ENCODE measurements at regions not wholly inside any gene's neighbourhood (a gene's known extent, or its start where the extent isn't known, plus 50 kb on each side); places are given as distances from the start of the nearest gene placed in this dataset.

- Histone ChIP-seq H3K14ac (ENCODE audit: low read length in 2 of 2) (no peak overlapping the region), H3K4me3 (ENCODE audit: insufficient read depth in 1 of 2, low read depth in 1 of 2, low read length in 2 of 2) (no peak overlapping the region), H2AK5ac (ENCODE audit: low read length, severe bottlenecking) (no peak overlapping the region), H3K4me2 (ENCODE audit: low read length, poor library complexity, severe bottlenecking) (no peak overlapping the region), H3K27me3 (ENCODE audit: control insufficient read depth in 1 of 2, insufficient read depth in 1 of 2, low read length in 2 of 2) (no peaks in the 10 kb centered on the region), H3K23ac (ENCODE audit: low read length in 2 of 2) (no peak overlapping the region), H2BK5ac (ENCODE audit: low read depth, low read length, poor library complexity, severe bottlenecking) (no peak overlapping the region), H3K9me3 (ENCODE audit: control insufficient read depth, low read length) (no peaks in the 10 kb centered on the region), H3K9ac (ENCODE audit: low read length) (no peak overlapping the region), H3K4me1 (ENCODE audit: control insufficient read depth, insufficient read depth, low read depth, low read length) (no peaks in the 10 kb centered on the region), H2BK12ac (ENCODE audit: low read length in 2 of 2) (no peak overlapping the region), H3K18ac (ENCODE audit: low read depth in 1 of 2, low read length in 2 of 2) (no peak overlapping the region), H4K8ac (ENCODE audit: low read length) (no peak overlapping the region), H2BK120ac (ENCODE audit: low read depth, low read length) (no peak overlapping the region), H3K79me1 (replicated peaks; ENCODE audit: low read length, poor library complexity, severe bottlenecking) (no peaks in the 10 kb centered on the region), H3K27ac (ENCODE audit: low read length, poor library complexity, severe bottlenecking) (no peak overlapping the region), H2AFZ (ENCODE audit: low read depth, low read length) (no peak overlapping the region), H3K36me3 (ENCODE audit: control insufficient read depth in 1 of 2, insufficient read depth in 2 of 2, low read depth in 1 of 2, low read length in 2 of 2) (no peaks in the 10 kb centered on the region), H4K91ac (ENCODE audit: low read length) (no peak overlapping the region), H2BK15ac (ENCODE audit: low read depth, poor library complexity, severe bottlenecking) (no peak overlapping the region), H3K4ac (ENCODE audit: low read depth in 1 of 2, low read length in 2 of 2) (no peak overlapping the region)
- no CpG with 5 or more reads among the region's 1 CpG for WGBS
- DNase-seq = no peak
Measured at GRCh38 chr6:103617642-103618041, 1242.1 kb downstream of the HACE1 start.

DNA sequence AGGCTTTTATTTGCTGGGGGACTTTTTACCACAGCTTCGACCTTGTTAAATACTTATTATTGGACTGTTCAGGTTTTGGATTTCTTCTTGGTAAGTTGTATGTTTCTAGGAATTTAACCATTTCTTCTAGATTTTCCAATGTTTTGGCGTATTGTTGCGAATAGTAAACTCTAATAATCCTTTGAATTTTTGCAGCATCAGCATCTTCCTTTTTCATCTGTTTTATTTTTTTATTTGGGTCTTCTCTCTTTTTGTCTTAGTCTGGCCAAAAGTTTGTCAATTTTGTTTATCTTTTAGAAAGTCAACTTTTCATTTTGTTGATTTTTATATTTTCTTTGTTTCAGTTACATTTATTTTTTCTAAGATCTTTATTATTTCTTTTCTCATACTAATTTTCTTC, 1272.0 kb downstream of the HACE1 start:
- WGBS = 75% methylated on average over 3 of the region's 3 CpGs
- Histone ChIP-seq H3K27me3 (ENCODE audit: control insufficient read depth in 1 of 2, insufficient read depth in 1 of 2, low read length in 2 of 2) (no peaks in the 10 kb centered on the region), H3K4me2 (ENCODE audit: low read length, poor library complexity, severe bottlenecking) (no peak overlapping the region), H3K9me3 (ENCODE audit: control insufficient read depth, low read length) (peaks cover 7% of the 10 kb centered on the region), H2AK5ac (ENCODE audit: low read length, severe bottlenecking) (no peak overlapping the region), H2BK12ac (ENCODE audit: low read length in 2 of 2) (no peak overlapping the region), H2AFZ (ENCODE audit: low read depth, low read length) (no peak overlapping the region), H3K9ac (ENCODE audit: low read length) (no peak overlapping the region), H4K8ac (ENCODE audit: low read length) (no peak overlapping the region), H3K4me1 (ENCODE audit: control insufficient read depth, insufficient read depth, low read depth, low read length) (no peaks in the 10 kb centered on the region), H4K91ac (ENCODE audit: low read length) (no peak overlapping the region), H2BK120ac (ENCODE audit: low read depth, low read length) (no peak overlapping the region), H3K36me3 (ENCODE audit: control insufficient read depth in 1 of 2, insufficient read depth in 2 of 2, low read depth in 1 of 2, low read length in 2 of 2) (no peaks in the 10 kb centered on the region), H3K4ac (ENCODE audit: low read depth in 1 of 2, low read length in 2 of 2) (no peak overlapping the region), H3K4me3 (ENCODE audit: insufficient read depth in 1 of 2, low read depth in 1 of 2, low read length in 2 of 2) (no peak overlapping the region), H3K27ac (ENCODE audit: low read length, poor library complexity, severe bottlenecking) (no peak overlapping the region), H2BK5ac (ENCODE audit: low read depth, low read length, poor library complexity, severe bottlenecking) (no peak overlapping the region), H3K23ac (ENCODE audit: low read length in 2 of 2) (no peak overlapping the region), H2BK15ac (ENCODE audit: low read depth, poor library complexity, severe bottlenecking) (no peak overlapping the region), H3K14ac (ENCODE audit: low read length in 2 of 2) (no peak overlapping the region), H3K18ac (ENCODE audit: low read depth in 1 of 2, low read length in 2 of 2) (no peak overlapping the region), H3K79me1 (replicated peaks; ENCODE audit: low read length, poor library complexity, severe bottlenecking) (no peaks in the 10 kb centered on the region)
- DNase-seq = no peak

GRCh38 chr6:103578115-103578514, 1281.6 kb downstream of the HACE1 start:
- no peak overlapping the region for H3K27ac ChIP-seq (ENCODE audit: low read length, poor library complexity, severe bottlenecking)
- H2BK120ac ChIP-seq (ENCODE audit: low read depth, low read length) = no peak overlapping the region
- H3K4me1 ChIP-seq (ENCODE audit: control insufficient read depth, insufficient read depth, low read depth, low read length) = no peaks in the 10 kb centered on the region
- H3K79me1 ChIP-seq (replicated peaks; ENCODE audit: low read length, poor library complexity, severe bottlenecking) = no peaks in the 10 kb centered on the region
- no peak overlapping the region for H4K91ac ChIP-seq (ENCODE audit: low read length)
- no peak overlapping the region for H4K8ac ChIP-seq (ENCODE audit: low read length)
- H2BK15ac ChIP-seq (ENCODE audit: low read depth, poor library complexity, severe bottlenecking) = no peak overlapping the region
- H2AFZ ChIP-seq (ENCODE audit: low read depth, low read length) = no peak overlapping the region
- no peak overlapping the region for H3K23ac ChIP-seq (ENCODE audit: low read length in 2 of 2)
- H3K9ac ChIP-seq (ENCODE audit: low read length) = no peak overlapping the region
- H3K14ac ChIP-seq (ENCODE audit: low read length in 2 of 2) = no peak overlapping the region
- no peaks in the 10 kb centered on the region for H3K36me3 ChIP-seq (ENCODE audit: control insufficient read depth in 1 of 2, insufficient read depth in 2 of 2, low read depth in 1 of 2, low read length in 2 of 2)
- H3K9me3 ChIP-seq (ENCODE audit: control insufficient read depth, low read length) = peaks cover 13% of the 10 kb centered on the region
- no peak overlapping the region for H2BK5ac ChIP-seq (ENCODE audit: low read depth, low read length, poor library complexity, severe bottlenecking)
- no peak overlapping the region for H3K4ac ChIP-seq (ENCODE audit: low read depth in 1 of 2, low read length in 2 of 2)
- no peak overlapping the region for H2BK12ac ChIP-seq (ENCODE audit: low read length in 2 of 2)
- DNase-seq = no peak
- WGBS = 87% methylated on average over 3 of the region's 3 CpGs
- no peak overlapping the region for H2AK5ac ChIP-seq (ENCODE audit: low read length, severe bottlenecking)
- no peaks in the 10 kb centered on the region for H3K27me3 ChIP-seq (ENCODE audit: control insufficient read depth in 1 of 2, insufficient read depth in 1 of 2, low read length in 2 of 2)
- H3K18ac ChIP-seq (ENCODE audit: low read depth in 1 of 2, low read length in 2 of 2) = no peak overlapping the region
- H3K4me3 ChIP-seq (ENCODE audit: insufficient read depth in 1 of 2, low read depth in 1 of 2, low read length in 2 of 2) = no peak overlapping the region
- no peak overlapping the region for H3K4me2 ChIP-seq (ENCODE audit: low read length, poor library complexity, severe bottlenecking)

DNA sequence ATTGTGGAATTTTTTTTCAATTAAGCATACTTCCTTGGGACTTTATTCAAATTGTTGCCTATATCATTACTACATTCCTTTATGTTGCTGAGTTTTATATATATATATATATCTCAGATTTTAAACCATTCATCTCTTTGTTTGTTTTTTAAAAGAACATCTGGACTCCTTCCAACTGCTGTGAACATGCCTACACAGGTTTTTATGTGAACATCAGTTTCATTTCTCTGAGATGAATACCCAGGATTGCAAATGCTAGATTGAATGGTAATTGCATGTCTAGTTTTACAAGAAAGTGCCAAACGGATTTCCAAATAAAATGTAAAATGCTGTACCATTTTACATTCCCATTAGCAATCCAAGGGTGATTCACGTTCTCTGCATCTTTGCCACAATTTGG, 1289.3 kb downstream of the HACE1 start:
- no CpG with 5 or more reads among the region's 2 CpGs for WGBS

More for the DNA sequence above, 1289.3 kb downstream of the HACE1 start:
- no peak overlapping the region for H3K18ac ChIP-seq (ENCODE audit: low read depth in 1 of 2, low read length in 2 of 2)
- H2AK5ac ChIP-seq (ENCODE audit: low read length, severe bottlenecking) = no peak overlapping the region
- no peak overlapping the region for H2BK15ac ChIP-seq (ENCODE audit: low read depth, poor library complexity, severe bottlenecking)
- no peak overlapping the region for H3K4me3 ChIP-seq (ENCODE audit: insufficient read depth in 1 of 2, low read depth in 1 of 2, low read length in 2 of 2)
- no peaks in the 10 kb centered on the region for H3K27me3 ChIP-seq (ENCODE audit: control insufficient read depth in 1 of 2, insufficient read depth in 1 of 2, low read length in 2 of 2)
- no peak overlapping the region for H3K9ac ChIP-seq (ENCODE audit: low read length)
- no peak overlapping the region for H3K4ac ChIP-seq (ENCODE audit: low read depth in 1 of 2, low read length in 2 of 2)
- H3K36me3 ChIP-seq (ENCODE audit: control insufficient read depth in 1 of 2, insufficient read depth in 2 of 2, low read depth in 1 of 2, low read length in 2 of 2) = no peaks in the 10 kb centered on the region
- no peak overlapping the region for H2AFZ ChIP-seq (ENCODE audit: low read depth, low read length)
- no peak overlapping the region for H3K4me2 ChIP-seq (ENCODE audit: low read length, poor library complexity, severe bottlenecking)
- H2BK120ac ChIP-seq (ENCODE audit: low read depth, low read length) = no peak overlapping the region
- no peak for DNase-seq
- no peaks in the 10 kb centered on the region for H3K79me1 ChIP-seq (replicated peaks; ENCODE audit: low read length, poor library complexity, severe bottlenecking)
- no peak overlapping the region for H3K27ac ChIP-seq (ENCODE audit: low read length, poor library complexity, severe bottlenecking)
- no peak overlapping the region for H3K14ac ChIP-seq (ENCODE audit: low read length in 2 of 2)
- H4K91ac ChIP-seq (ENCODE audit: low read length) = no peak overlapping the region
- H2BK5ac ChIP-seq (ENCODE audit: low read depth, low read length, poor library complexity, severe bottlenecking) = no peak overlapping the region
- no peaks in the 10 kb centered on the region for H3K4me1 ChIP-seq (ENCODE audit: control insufficient read depth, insufficient read depth, low read depth, low read length)
- H2BK12ac ChIP-seq (ENCODE audit: low read length in 2 of 2) = no peak overlapping the region
- peaks cover 1% of the 10 kb centered on the region for H3K9me3 ChIP-seq (ENCODE audit: control insufficient read depth, low read length)
- H4K8ac ChIP-seq (ENCODE audit: low read length) = no peak overlapping the region
- no peak overlapping the region for H3K23ac ChIP-seq (ENCODE audit: low read length in 2 of 2)

Data from mesenchymal stem cell (in vitro differentiated cells and primary cell).